Nephron (organoid): ENCODE measurements at regions not wholly inside any gene's neighbourhood (a gene's known extent, or its start where the extent isn't known, plus 50 kb on each side); places are given as distances from the start of the nearest gene placed in this dataset.

Experiments used
- H3K27ac Mint-ChIP-seq, 3 experiments: 2 replicates each; pipeline ENCODE4 v1.8.0; 2020; ENCODE audit warnings: mixed read lengths in 3 of 3, mild to moderate bottlenecking in 2 of 3, moderate library complexity in 1 of 3
- H3K27me3 Mint-ChIP-seq: 2 replicates; pipeline ENCODE4 v1.8.0; 2021; ENCODE audit warnings: low read depth, mild to moderate bottlenecking, moderate library complexity, mixed read lengths
- H3K36me3 Mint-ChIP-seq: 2 replicates; pipeline ENCODE4 v1.8.0; 2020; ENCODE audit warnings: low read depth, mixed read lengths
- H3K4me1 Mint-ChIP-seq: 2 replicates; pipeline ENCODE4 v1.8.0; 2020; ENCODE audit warnings: mixed read lengths
- H3K4me3 Mint-ChIP-seq, 3 experiments: 2 replicates each; pipeline ENCODE4 v1.8.0; 2020; ENCODE audit warnings: mild to moderate bottlenecking in 3 of 3, mixed read lengths in 3 of 3, moderate library complexity in 2 of 3
- H3K9me3 Mint-ChIP-seq: 2 replicates; pipeline ENCODE4 v1.8.0; 2020; ENCODE audit warnings: mixed read lengths
- CTCF ChIP-seq, 3 experiments: fragments of 200-600 bp; sonication (generic); IDR thresholded peaks; one replicate each; pipeline ENCODE4 v1.5.0; 2021; ENCODE audit warnings: antibody characterized with exemption in 3 of 3; ENCODE audit not compliant: unreplicated experiment in 3 of 3

GRCh38 chr1:22338071-22338765 is 113.4 kb upstream of the ZBTB40 start:
- no peak overlapping the region for H3K4me3 Mint-ChIP-seq

DNA sequence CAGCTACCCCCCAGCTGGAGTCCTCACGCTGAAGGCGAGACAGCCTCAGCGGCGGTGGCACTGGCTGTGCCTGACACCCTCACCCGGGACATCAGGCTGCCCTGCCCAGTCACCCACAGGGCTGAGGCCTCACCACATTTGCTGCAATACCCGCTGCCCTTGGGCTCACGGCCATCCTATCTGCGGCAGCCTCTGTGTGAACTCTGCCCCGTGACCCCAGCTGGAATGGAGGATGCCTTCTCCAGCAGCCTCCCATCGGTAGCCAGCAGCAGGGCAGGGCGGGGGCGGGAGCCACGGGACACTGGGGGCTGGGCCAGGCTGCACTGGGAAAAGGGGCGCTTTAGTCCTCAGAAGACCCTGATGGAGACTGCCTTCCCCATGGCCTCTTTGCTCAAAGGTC is 112.4 kb upstream of the ZBTB40 start:
- peaks cover 39% of the 10 kb centered on the region for H3K4me1 Mint-ChIP-seq
- H3K27me3 Mint-ChIP-seq = peaks cover 45% of the 10 kb centered on the region
- no peak overlapping the region for H3K4me3 Mint-ChIP-seq
- TF ChIP-seq CTCF (IDR thresholded peaks at IDR 0.05; ENCODE audit: unreplicated experiment in 3 of 3) = no peak
- no peak overlapping the region for H3K27ac Mint-ChIP-seq
- no peaks in the 10 kb centered on the region for H3K36me3 Mint-ChIP-seq
- peaks cover 2% of the 10 kb centered on the region for H3K9me3 Mint-ChIP-seq

More at GRCh38 chr1:22338071-22338765, 113.4 kb upstream of the ZBTB40 start:
- no peaks in the 10 kb centered on the region for H3K36me3 Mint-ChIP-seq
- H3K27ac Mint-ChIP-seq = no peak overlapping the region
- H3K4me1 Mint-ChIP-seq = peaks cover 38% of the 10 kb centered on the region
- TF ChIP-seq CTCF (IDR thresholded peaks at IDR 0.05; ENCODE audit: unreplicated experiment in 3 of 3) = no peak
- peaks cover under 1% of the 10 kb centered on the region for H3K9me3 Mint-ChIP-seq
- H3K27me3 Mint-ChIP-seq = peaks cover 41% of the 10 kb centered on the region

DNA sequence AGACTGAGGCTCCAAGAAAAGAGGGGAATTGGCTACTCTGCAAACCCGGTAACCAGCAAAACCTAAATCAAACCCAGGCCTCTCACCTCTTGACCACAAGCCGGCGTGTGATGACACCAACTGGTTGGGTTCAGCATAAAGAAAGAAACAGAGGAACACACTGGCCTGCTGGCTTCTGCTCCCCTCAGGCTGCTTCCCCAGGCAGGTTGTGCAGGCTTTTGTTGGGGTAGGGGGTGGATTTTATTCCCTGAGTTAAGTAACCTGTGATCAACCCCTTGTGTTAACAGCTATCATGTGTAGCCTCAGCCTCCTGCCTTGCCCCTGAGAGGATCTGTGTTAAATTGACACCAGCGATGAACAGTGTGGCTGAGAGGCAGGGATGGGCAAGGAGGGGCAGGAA is 111.6 kb upstream of the ZBTB40 start:
- Mint-ChIP-seq H3K4me1 (peaks cover 39% of the 10 kb centered on the region), H3K36me3 (no peaks in the 10 kb centered on the region), H3K27ac (peak overlapping the region in 1 of 3 experiments; percentile 81), H3K27me3 (peaks cover 43% of the 10 kb centered on the region), H3K4me3 (no peak overlapping the region), H3K9me3 (peaks cover 2% of the 10 kb centered on the region)
- TF ChIP-seq CTCF (IDR thresholded peaks at IDR 0.05; ENCODE audit: unreplicated experiment in 3 of 3) = no peak

- H3K27ac Mint-ChIP-seq = no peak overlapping the region
- peaks cover 44% of the 10 kb centered on the region for H3K4me1 Mint-ChIP-seq
- H3K27me3 Mint-ChIP-seq = peaks cover 50% of the 10 kb centered on the region
- peaks cover 2% of the 10 kb centered on the region for H3K9me3 Mint-ChIP-seq
- TF ChIP-seq CTCF (IDR thresholded peaks at IDR 0.05; ENCODE audit: unreplicated experiment in 3 of 3) = no peak
- no peaks in the 10 kb centered on the region for H3K36me3 Mint-ChIP-seq
- H3K4me3 Mint-ChIP-seq = no peak overlapping the region
Measured at GRCh38 chr1:22340873-22341272, 110.8 kb upstream of the ZBTB40 start.

- Mint-ChIP-seq H3K27ac (peak overlapping the region; percentile 78 to 91 (median 90)), H3K27me3 (peaks cover 60% of the 10 kb centered on the region), H3K4me3 (peak overlapping the region; percentile 29 to 59 (median 44)), H3K9me3 (peaks cover 2% of the 10 kb centered on the region), H3K36me3 (no peaks in the 10 kb centered on the region), H3K4me1 (peaks cover 46% of the 10 kb centered on the region)
- no peak for TF ChIP-seq CTCF (IDR thresholded peaks at IDR 0.05; ENCODE audit: unreplicated experiment in 3 of 3)
Measured at GRCh38 chr1:22341791-22342605, 109.7 kb upstream of the ZBTB40 start.
